ENCODE measurements at regions not wholly inside any gene's neighbourhood (a gene's known extent, or its start where the extent isn't known, plus 50 kb on each side); places are given as distances from the start of the nearest gene placed in this dataset.

DNA sequence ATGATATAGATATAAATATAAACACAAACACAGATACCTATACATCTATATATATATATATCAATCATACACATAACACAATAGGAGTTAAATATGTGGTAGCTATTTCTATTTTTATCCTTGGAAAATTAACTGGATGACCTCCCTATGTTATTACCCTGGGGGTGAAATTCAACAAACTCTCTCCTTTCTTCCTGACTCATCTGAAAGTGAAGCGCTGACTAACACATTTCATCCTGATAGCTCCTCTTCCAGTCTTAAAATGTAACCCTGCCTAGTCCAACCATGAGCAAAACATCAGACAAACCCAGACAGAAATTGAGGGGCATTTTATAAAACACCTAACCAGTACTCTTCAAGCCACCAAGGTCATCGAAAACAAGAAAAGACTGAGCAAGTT lies 220.6 kb upstream of the ISX start:
- no peak overlapping the region for H3K4me3 Mint-ChIP-seq
- TF ChIP-seq CREM (CRISPR knock-in tag; IDR thresholded peaks at IDR 0.05) (no peak), CDX4 (CRISPR knock-in tag; IDR thresholded peaks at IDR 0.05; ENCODE audit: borderline replicate concordance) (no peak), NR2C2 (CRISPR knock-in tag; IDR thresholded peaks at IDR 0.05) (no peak), JUN (CRISPR knock-in tag; IDR thresholded peaks at IDR 0.05) (no peak), GABPB1 (CRISPR knock-in tag; IDR thresholded peaks at IDR 0.05) (no peak), ZNF219 (CRISPR knock-in tag; IDR thresholded peaks at IDR 0.05; ENCODE audit: borderline replicate concordance) (no peak), FOXJ3 (CRISPR knock-in tag; IDR thresholded peaks at IDR 0.05; ENCODE audit: borderline replicate concordance) (no peak), NFE2L1 (CRISPR knock-in tag; IDR thresholded peaks at IDR 0.05) (no peak), NFYB (CRISPR knock-in tag; conservative IDR thresholded peaks at IDR 0.05; ENCODE audit: low read depth) (no peak)
- TF ChIP-seq, protein P1, sequence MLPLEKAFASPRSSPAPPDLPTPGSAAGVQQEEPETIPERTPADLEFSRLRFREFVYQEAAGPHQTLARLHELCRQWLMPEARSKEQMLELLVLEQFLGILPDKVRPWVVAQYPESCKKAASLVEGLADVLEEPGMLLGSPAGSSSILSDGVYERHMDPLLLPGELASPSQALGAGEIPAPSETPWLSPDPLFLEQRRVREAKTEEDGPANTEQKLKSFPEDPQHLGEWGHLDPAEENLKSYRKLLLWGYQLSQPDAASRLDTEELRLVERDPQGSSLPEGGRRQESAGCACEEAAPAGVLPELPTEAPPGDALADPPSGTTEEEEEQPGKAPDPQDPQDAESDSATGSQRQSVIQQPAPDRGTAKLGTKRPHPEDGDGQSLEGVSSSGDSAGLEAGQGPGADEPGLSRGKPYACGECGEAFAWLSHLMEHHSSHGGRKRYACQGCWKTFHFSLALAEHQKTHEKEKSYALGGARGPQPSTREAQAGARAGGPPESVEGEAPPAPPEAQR (CRISPR knock-in tag; IDR thresholded peaks at IDR 0.05) = no peak
- TF ChIP-seq, protein P2, sequence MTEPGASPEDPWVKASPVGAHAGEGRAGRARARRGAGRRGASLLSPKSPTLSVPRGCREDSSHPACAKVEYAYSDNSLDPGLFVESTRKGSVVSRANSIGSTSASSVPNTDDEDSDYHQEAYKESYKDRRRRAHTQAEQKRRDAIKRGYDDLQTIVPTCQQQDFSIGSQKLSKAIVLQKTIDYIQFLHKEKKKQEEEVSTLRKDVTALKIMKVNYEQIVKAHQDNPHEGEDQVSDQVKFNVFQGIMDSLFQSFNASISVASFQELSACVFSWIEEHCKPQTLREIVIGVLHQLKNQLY (CRISPR knock-in tag; IDR thresholded peaks at IDR 0.05) = no peak
- TF ChIP-seq, protein P3, sequence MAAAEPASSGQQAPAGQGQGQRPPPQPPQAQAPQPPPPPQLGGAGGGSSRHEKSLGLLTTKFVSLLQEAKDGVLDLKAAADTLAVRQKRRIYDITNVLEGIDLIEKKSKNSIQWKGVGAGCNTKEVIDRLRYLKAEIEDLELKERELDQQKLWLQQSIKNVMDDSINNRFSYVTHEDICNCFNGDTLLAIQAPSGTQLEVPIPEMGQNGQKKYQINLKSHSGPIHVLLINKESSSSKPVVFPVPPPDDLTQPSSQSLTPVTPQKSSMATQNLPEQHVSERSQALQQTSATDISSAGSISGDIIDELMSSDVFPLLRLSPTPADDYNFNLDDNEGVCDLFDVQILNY (CRISPR knock-in tag; IDR thresholded peaks at IDR 0.05) = no peak
- ChIA-PET CTCF (no interaction called here), POLR2A (no interaction called here)
- H3K27me3 Mint-ChIP-seq (ENCODE audit: low read depth) = peaks cover 4% of the 10 kb centered on the region
- H3K36me3 Mint-ChIP-seq = peaks cover 28% of the 10 kb centered on the region
- H3K27ac Mint-ChIP-seq = peak overlapping the region; percentile 87
- ATAC-seq (no peak), DNase-seq (ENCODE audit: low spot score) (no peak)
- H3K4me1 Mint-ChIP-seq = peaks cover 55% of the 10 kb centered on the region
- peaks cover 25% of the 10 kb centered on the region for H3K9me3 Mint-ChIP-seq

DNA sequence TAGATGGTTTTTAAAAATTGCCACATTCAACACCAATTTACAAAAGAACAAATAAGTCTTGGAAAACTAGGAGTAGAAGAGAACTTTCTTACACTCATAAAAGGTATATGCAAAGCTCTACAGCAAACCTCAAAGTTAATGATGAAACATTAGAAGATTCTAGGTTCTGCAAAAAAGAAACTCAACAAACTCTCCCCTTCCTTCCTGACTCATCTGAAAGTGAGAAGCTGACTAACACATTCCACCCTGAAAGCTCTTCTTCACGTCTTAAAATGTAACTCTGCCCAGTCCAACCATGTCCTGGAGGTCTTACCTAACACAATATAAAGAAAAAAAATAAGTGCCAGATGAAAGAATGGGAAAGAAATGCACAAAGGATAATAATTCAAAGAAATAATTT lies 218.9 kb upstream of the ISX start:
- DNase-seq (ENCODE audit: low spot score) (no peak), ATAC-seq (no peak)
- H3K27ac Mint-ChIP-seq = no peak overlapping the region
- ChIA-PET CTCF (interaction anchor here (1.2 kb wide), 1 partner anchor 103 kb away, joined by 3 read pairs; no protein-coding TSS in a partner anchor), POLR2A (no interaction called here)
- no peak overlapping the region for H3K4me3 Mint-ChIP-seq
- H3K4me1 Mint-ChIP-seq = peaks cover 48% of the 10 kb centered on the region
- H3K36me3 Mint-ChIP-seq = peaks cover 28% of the 10 kb centered on the region
- peaks cover 4% of the 10 kb centered on the region for H3K27me3 Mint-ChIP-seq (ENCODE audit: low read depth)
- H3K9me3 Mint-ChIP-seq = peaks cover 25% of the 10 kb centered on the region
- TF ChIP-seq CBFB (CRISPR knock-in tag; IDR thresholded peaks at IDR 0.05; ENCODE audit: low read depth) (no peak), NFYB (CRISPR knock-in tag; conservative IDR thresholded peaks at IDR 0.05; ENCODE audit: low read depth) (no peak), ZNF281 (CRISPR knock-in tag; IDR thresholded peaks at IDR 0.05) (no peak), EMX1 (CRISPR knock-in tag; IDR thresholded peaks at IDR 0.05) (no peak), NFE2L1 (CRISPR knock-in tag; IDR thresholded peaks at IDR 0.05) (no peak), FOXP4 (CRISPR knock-in tag; IDR thresholded peaks at IDR 0.05) (no peak), TEAD4 (CRISPR knock-in tag; IDR thresholded peaks at IDR 0.05) (no peak), GTF2I (CRISPR knock-in tag; conservative IDR thresholded peaks at IDR 0.05) (no peak), HMGXB4 (CRISPR knock-in tag; IDR thresholded peaks at IDR 0.05) (no peak), PREB (CRISPR knock-in tag; IDR thresholded peaks at IDR 0.05; ENCODE audit: borderline replicate concordance) (no peak), NFATC4 (CRISPR knock-in tag; IDR thresholded peaks at IDR 0.05) (no peak)

All from WTC11 (cell line).